HL-60 (cell line): ENCODE measurements at regions not wholly inside any gene's neighbourhood (a gene's known extent, or its start where the extent isn't known, plus 50 kb on each side); places are given as distances from the start of the nearest gene placed in this dataset.

Source experiments
- DNase-seq, 2 experiments: peaks; one replicate each; pipeline ENCODE4 v3.0.0-alpha.2; 2010 to 2020; ENCODE audit warnings: low read depth in 1 of 2, low spot score in 1 of 2
- H3K27ac ChIP-seq: fragments of 250-450 bp; sonication (Bioruptor Pico); replicated peaks from 2 replicates; pipeline ENCODE4 v1.5.1; 2020; ENCODE audit warnings: mild to moderate bottlenecking, moderate library complexity
- H3K27me3 ChIP-seq: fragments of 250-450 bp; sonication (Bioruptor Pico); 2 replicates; pipeline ENCODE4 v1.5.1; 2021; ENCODE audit warnings: mild to moderate bottlenecking, moderate library complexity; ENCODE audit not compliant: insufficient read depth, poor library complexity, severe bottlenecking
- H3K4me3 ChIP-seq: replicated peaks from 2 replicates; pipeline ENCODE4 v1.5.1; 2011; ENCODE audit warnings: mild to moderate bottlenecking, control low read depth, low read length; ENCODE audit not compliant: insufficient read depth
- GABPA ChIP-seq: IDR thresholded peaks from 2 replicates; pipeline ENCODE4 v1.6.1; 2012; ENCODE audit warnings: low read depth
- POLR2AphosphoS5 ChIP-seq: IDR thresholded peaks from 2 replicates; pipeline ENCODE4 v1.6.1; 2012; ENCODE audit warnings: low read depth
- SPI1 ChIP-seq: IDR thresholded peaks from 2 replicates; pipeline ENCODE4 v1.6.1; 2012; ENCODE audit warnings: low read depth, mild to moderate bottlenecking, borderline replicate concordance
- TF ChIP-seq, protein P1 (sequence below): IDR thresholded peaks from 2 replicates; pipeline ENCODE4 v1.6.1; 2012; ENCODE audit warnings: low read depth; ENCODE audit not compliant: insufficient replicate concordance
- TF ChIP-seq, protein P2 (sequence below): IDR thresholded peaks from one replicate; pipeline ENCODE4 v1.5.1; 2011; ENCODE audit warnings: low read length, control low read depth, inconsistent platforms; ENCODE audit not compliant: insufficient read depth

DNA sequence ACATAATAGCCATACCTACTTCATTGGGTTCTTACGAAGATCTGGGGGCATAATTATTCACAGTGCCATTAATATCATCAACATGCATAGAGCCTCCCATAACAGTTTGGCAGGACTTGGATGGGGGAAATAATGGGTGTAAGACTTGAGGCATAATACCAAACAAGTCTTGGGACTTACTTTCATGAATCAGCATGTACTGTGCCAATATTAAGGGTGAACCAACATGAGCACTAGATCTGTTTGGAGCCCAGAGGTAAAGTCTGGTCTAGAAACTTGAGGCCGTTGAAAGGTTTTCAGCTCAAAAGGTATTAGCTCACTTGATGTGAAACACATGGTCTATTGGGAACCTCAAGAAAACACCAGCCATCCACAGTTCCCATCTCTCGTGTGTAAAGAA is 56.7 kb upstream of the ZC3H11B start:
- H3K27me3 ChIP-seq: no peaks in the 10 kb centered on the region
- TF ChIP-seq, protein P1, sequence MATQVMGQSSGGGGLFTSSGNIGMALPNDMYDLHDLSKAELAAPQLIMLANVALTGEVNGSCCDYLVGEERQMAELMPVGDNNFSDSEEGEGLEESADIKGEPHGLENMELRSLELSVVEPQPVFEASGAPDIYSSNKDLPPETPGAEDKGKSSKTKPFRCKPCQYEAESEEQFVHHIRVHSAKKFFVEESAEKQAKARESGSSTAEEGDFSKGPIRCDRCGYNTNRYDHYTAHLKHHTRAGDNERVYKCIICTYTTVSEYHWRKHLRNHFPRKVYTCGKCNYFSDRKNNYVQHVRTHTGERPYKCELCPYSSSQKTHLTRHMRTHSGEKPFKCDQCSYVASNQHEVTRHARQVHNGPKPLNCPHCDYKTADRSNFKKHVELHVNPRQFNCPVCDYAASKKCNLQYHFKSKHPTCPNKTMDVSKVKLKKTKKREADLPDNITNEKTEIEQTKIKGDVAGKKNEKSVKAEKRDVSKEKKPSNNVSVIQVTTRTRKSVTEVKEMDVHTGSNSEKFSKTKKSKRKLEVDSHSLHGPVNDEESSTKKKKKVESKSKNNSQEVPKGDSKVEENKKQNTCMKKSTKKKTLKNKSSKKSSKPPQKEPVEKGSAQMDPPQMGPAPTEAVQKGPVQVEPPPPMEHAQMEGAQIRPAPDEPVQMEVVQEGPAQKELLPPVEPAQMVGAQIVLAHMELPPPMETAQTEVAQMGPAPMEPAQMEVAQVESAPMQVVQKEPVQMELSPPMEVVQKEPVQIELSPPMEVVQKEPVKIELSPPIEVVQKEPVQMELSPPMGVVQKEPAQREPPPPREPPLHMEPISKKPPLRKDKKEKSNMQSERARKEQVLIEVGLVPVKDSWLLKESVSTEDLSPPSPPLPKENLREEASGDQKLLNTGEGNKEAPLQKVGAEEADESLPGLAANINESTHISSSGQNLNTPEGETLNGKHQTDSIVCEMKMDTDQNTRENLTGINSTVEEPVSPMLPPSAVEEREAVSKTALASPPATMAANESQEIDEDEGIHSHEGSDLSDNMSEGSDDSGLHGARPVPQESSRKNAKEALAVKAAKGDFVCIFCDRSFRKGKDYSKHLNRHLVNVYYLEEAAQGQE: no peak
- no peak overlapping the region for H3K4me3 ChIP-seq
- no peak overlapping the region for H3K27ac ChIP-seq
- DNase-seq: no peak

DNA sequence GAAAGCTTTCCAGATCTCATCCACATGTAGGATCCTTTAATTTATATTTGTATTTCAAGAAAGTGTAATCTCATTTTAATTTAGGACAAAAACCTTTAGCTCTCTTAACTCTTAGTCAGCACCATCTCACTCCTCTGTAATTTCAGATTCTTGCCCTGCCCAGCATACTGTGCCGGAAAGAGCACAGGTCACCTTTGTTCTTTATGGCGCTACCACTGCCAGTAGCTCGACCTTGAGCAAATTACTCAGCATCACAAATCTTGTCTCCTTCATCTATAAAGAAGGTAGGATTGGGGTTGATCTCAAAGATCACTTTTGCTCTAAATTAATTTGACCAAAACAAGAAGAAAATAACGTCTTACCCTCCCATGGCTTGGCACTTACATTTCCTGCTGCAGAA is 56.1 kb upstream of the ZC3H11B start:
- H3K27me3 ChIP-seq: no peaks in the 10 kb centered on the region
- H3K4me3 ChIP-seq: no peak overlapping the region
- H3K27ac ChIP-seq: no peak overlapping the region
- TF ChIP-seq GABPA (no peak), SPI1 (no peak)
- TF ChIP-seq, protein P2, sequence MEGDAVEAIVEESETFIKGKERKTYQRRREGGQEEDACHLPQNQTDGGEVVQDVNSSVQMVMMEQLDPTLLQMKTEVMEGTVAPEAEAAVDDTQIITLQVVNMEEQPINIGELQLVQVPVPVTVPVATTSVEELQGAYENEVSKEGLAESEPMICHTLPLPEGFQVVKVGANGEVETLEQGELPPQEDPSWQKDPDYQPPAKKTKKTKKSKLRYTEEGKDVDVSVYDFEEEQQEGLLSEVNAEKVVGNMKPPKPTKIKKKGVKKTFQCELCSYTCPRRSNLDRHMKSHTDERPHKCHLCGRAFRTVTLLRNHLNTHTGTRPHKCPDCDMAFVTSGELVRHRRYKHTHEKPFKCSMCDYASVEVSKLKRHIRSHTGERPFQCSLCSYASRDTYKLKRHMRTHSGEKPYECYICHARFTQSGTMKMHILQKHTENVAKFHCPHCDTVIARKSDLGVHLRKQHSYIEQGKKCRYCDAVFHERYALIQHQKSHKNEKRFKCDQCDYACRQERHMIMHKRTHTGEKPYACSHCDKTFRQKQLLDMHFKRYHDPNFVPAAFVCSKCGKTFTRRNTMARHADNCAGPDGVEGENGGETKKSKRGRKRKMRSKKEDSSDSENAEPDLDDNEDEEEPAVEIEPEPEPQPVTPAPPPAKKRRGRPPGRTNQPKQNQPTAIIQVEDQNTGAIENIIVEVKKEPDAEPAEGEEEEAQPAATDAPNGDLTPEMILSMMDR: no peak
- TF ChIP-seq, protein P1: no peak
- DNase-seq: no peak

DNA sequence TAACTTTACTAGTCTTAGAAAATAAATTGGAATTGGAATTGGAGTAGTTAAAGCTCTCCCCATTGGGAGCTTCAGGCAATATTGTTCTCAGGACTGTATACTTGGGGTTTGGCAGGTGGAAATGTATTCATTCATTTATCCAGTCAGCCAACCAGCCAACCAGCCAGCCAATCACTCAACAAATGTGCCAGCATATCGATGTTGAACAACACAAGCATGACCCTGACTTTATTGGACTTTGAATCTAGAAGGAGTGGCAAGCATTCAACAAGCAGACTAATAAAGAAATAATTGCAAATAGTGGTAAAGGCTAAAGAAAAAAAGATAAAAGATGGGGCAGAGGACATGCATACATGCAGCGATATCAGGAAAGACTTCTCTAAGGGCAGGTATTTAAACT is 55.5 kb upstream of the ZC3H11B start:
- no peak overlapping the region for H3K27ac ChIP-seq
- no peaks in the 10 kb centered on the region for H3K27me3 ChIP-seq

DNA sequence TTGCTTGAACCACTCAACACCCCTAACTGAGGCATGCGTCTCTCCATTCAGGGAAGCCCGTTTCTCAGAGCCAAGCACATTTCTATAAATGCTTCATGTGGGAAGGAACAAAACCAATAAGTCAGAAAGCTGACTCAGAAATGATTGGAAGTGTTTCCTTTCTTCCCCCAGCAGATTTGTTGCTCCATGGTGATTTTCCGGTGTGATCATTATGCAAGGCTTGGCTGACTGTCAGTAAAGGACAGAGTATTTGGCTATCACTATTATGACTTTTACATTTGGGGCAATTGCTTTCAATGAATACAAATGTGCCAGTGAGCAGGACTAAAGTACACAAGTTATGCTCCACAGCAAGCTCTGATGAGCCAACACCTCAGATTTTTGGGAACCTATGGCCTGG is 53.3 kb upstream of the ZC3H11B start:
- no peaks in the 10 kb centered on the region for H3K27me3 ChIP-seq
- no peak overlapping the region for H3K4me3 ChIP-seq
- TF ChIP-seq SPI1: no peak
- TF ChIP-seq, protein P2: no peak
- TF ChIP-seq, protein P1: no peak
- TF ChIP-seq POLR2AphosphoS5: no peak
- TF ChIP-seq GABPA: no peak
- no peak overlapping the region for H3K27ac ChIP-seq
- no peak for DNase-seq

More for the DNA sequence above, 55.5 kb upstream of the ZC3H11B start:
- no peak overlapping the region for H3K4me3 ChIP-seq
- TF ChIP-seq GABPA (no peak), SPI1 (no peak)
- TF ChIP-seq, protein P2: no peak
- no peak for DNase-seq
